ENCODE measurements at regions not wholly inside any gene's neighbourhood (a gene's known extent, or its start where the extent isn't known, plus 50 kb on each side); places are given as distances from the start of the nearest gene placed in this dataset.

- no peak for TF ChIP-seq EZH2 (IDR thresholded peaks at IDR 0.05; ENCODE audit: insufficient read depth, poor library complexity, severe bottlenecking)
- TF ChIP-seq EZH2phosphoT487 (IDR thresholded peaks at IDR 0.05; ENCODE audit: insufficient read depth, low read depth), result no peak
Measured at GRCh38 chr16:6955303-6955702, 377.3 kb upstream of the RBFOX1 start.

Measured in GM23248 (cell line).